Astrocyte (in vitro differentiated cells and primary cell): ENCODE measurements at regions not wholly inside any gene's neighbourhood (a gene's known extent, or its start where the extent isn't known, plus 50 kb on each side); places are given as distances from the start of the nearest gene placed in this dataset.

ENCODE experiments used
- DNase-seq: peaks from one replicate; pipeline ENCODE4 v3.0.0-alpha.2; 2010; ENCODE audit warnings: low read depth
- FAIRE-seq: peaks from 2 replicates; lab custom pipeline; 2011; peaks lifted over from hg19 to GRCh38; lab: Jason Lieb, UNC
- H2AFZ ChIP-seq: 2 replicates; pipeline ENCODE4 v1.6.0; 2012; ENCODE audit warnings: low read depth, low read length, inconsistent platforms
- H3K27ac ChIP-seq: 2 replicates; pipeline ENCODE4 v1.5.1; 2011; ENCODE audit warnings: low read depth, low read length, inconsistent platforms
- H3K27me3 ChIP-seq: 2 replicates; pipeline ENCODE4 v1.6.0; 2011; ENCODE audit warnings: low read length, inconsistent platforms; ENCODE audit not compliant: insufficient read depth
- H3K36me3 ChIP-seq: 2 replicates; pipeline ENCODE4 v1.5.1; 2011; ENCODE audit warnings: low read length, inconsistent platforms; ENCODE audit not compliant: insufficient read depth
- H3K4me1 ChIP-seq: 2 replicates; pipeline ENCODE4 v1.5.1; 2011; ENCODE audit warnings: low read length, inconsistent platforms; ENCODE audit not compliant: insufficient read depth
- H3K4me2 ChIP-seq: 2 replicates; pipeline ENCODE4 v1.6.0; 2012; ENCODE audit warnings: low read length, inconsistent platforms
- H3K4me3 ChIP-seq: 2 replicates; pipeline ENCODE4 v1.5.1; 2011; ENCODE audit warnings: low read depth, mild to moderate bottlenecking, low read length, inconsistent platforms; ENCODE audit not compliant: insufficient read depth
- H3K79me2 ChIP-seq: 2 replicates; pipeline ENCODE4 v1.6.0; 2012; ENCODE audit warnings: mild to moderate bottlenecking, low read length, inconsistent platforms; ENCODE audit not compliant: insufficient read depth
- H3K9ac ChIP-seq: 2 replicates; pipeline ENCODE4 v1.6.0; 2012; ENCODE audit warnings: mild to moderate bottlenecking, low read length, inconsistent platforms
- H3K9me3 ChIP-seq: 2 replicates; pipeline ENCODE4 v1.5.1; 2012; ENCODE audit warnings: low read depth, mild to moderate bottlenecking, low read length, inconsistent platforms; ENCODE audit not compliant: insufficient read depth
- H4K20me1 ChIP-seq: 2 replicates; pipeline ENCODE4 v1.6.0; 2012; ENCODE audit warnings: low read length, inconsistent platforms; ENCODE audit not compliant: insufficient read depth
- H3K27ac Mint-ChIP-seq: one replicate; pipeline ENCODE4 v1.8.0; 2021; ENCODE audit warnings: mild to moderate bottlenecking, mixed read lengths; ENCODE audit not compliant: unreplicated experiment
- H3K27me3 Mint-ChIP-seq: one replicate; pipeline ENCODE4 v1.8.0; 2021; ENCODE audit warnings: low read depth, mixed read lengths; ENCODE audit not compliant: unreplicated experiment
- H3K36me3 Mint-ChIP-seq: one replicate; pipeline ENCODE4 v1.8.0; 2021; ENCODE audit warnings: low read depth, mixed read lengths; ENCODE audit not compliant: unreplicated experiment
- H3K4me1 Mint-ChIP-seq: one replicate; pipeline ENCODE4 v1.8.0; 2021; ENCODE audit warnings: low read depth, mixed read lengths; ENCODE audit not compliant: unreplicated experiment
- H3K4me3 Mint-ChIP-seq: one replicate; pipeline ENCODE4 v1.8.0; 2021; ENCODE audit warnings: mild to moderate bottlenecking, moderate library complexity, mixed read lengths; ENCODE audit not compliant: unreplicated experiment
- H3K9me3 Mint-ChIP-seq: one replicate; pipeline ENCODE4 v1.8.0; 2021; ENCODE audit warnings: mild to moderate bottlenecking, mixed read lengths; ENCODE audit not compliant: unreplicated experiment
- CTCF ChIP-seq: IDR thresholded peaks from 2 replicates; pipeline ENCODE4 v1.5.1; 2011; ENCODE audit warnings: low read depth, mild to moderate bottlenecking, inconsistent platforms, low read length, moderate library complexity; ENCODE audit not compliant: insufficient read depth
- EZH2 ChIP-seq: IDR thresholded peaks from 2 replicates; pipeline ENCODE4 v1.6.1; 2012; ENCODE audit warnings: mild to moderate bottlenecking, low read length, inconsistent platforms; ENCODE audit not compliant: insufficient read depth

- FAIRE-seq, result no peak
- H3K4me1 Mint-ChIP-seq, result peaks cover 4% of the 10 kb centered on the region
These were observed 80.2 kb upstream of the NTM start for GRCh38 chr11:131290185-131290584.

GRCh38 chr11:131295986-131296385, 74.4 kb upstream of the NTM start:
- Mint-ChIP-seq H3K4me3 (no peak overlapping the region), H3K9me3 (no peaks in the 10 kb centered on the region), H3K27me3 (peaks cover 42% of the 10 kb centered on the region), H3K36me3 (peaks cover 2% of the 10 kb centered on the region), H3K4me1 (peaks cover 14% of the 10 kb centered on the region), H3K27ac (no peak overlapping the region)
- peaks cover 28% of the 10 kb centered on the region for H3K27me3 ChIP-seq
- H3K79me2 ChIP-seq, result no peaks in the 10 kb centered on the region
- no peaks in the 10 kb centered on the region for H4K20me1 ChIP-seq
- no peak for DNase-seq
- no peaks in the 10 kb centered on the region for H3K9me3 ChIP-seq
- no peak for FAIRE-seq
- no peak overlapping the region for H3K4me2 ChIP-seq
- H2AFZ ChIP-seq, result no peak overlapping the region
- H3K27ac ChIP-seq, result no peak overlapping the region
- no peaks in the 10 kb centered on the region for H3K36me3 ChIP-seq
- H3K9ac ChIP-seq, result no peak overlapping the region
- no peak for TF ChIP-seq CTCF
- TF ChIP-seq EZH2, result no peak
- H3K4me3 ChIP-seq, result no peak overlapping the region
- H3K4me1 ChIP-seq, result peaks cover 5% of the 10 kb centered on the region

More at GRCh38 chr11:131290185-131290584, 80.2 kb upstream of the NTM start:
- Mint-ChIP-seq H3K36me3 (no peaks in the 10 kb centered on the region), H3K27me3 (peaks cover 29% of the 10 kb centered on the region), H3K9me3 (no peaks in the 10 kb centered on the region), H3K4me3 (no peak overlapping the region), H3K27ac (no peak overlapping the region)
- no peak overlapping the region for H2AFZ ChIP-seq
- peaks cover 29% of the 10 kb centered on the region for H3K27me3 ChIP-seq
- no peak overlapping the region for H3K27ac ChIP-seq
- no peaks in the 10 kb centered on the region for H3K36me3 ChIP-seq
- H3K9ac ChIP-seq, result no peak overlapping the region
- H3K9me3 ChIP-seq, result no peaks in the 10 kb centered on the region
- H3K4me3 ChIP-seq, result no peak overlapping the region
- no peaks in the 10 kb centered on the region for H3K79me2 ChIP-seq
- no peaks in the 10 kb centered on the region for H3K4me1 ChIP-seq
- H4K20me1 ChIP-seq, result no peaks in the 10 kb centered on the region
- H3K4me2 ChIP-seq, result no peak overlapping the region
- no peak for TF ChIP-seq EZH2
- no peak for TF ChIP-seq CTCF
- no peak for DNase-seq

- peaks cover 30% of the 10 kb centered on the region for H3K27me3 Mint-ChIP-seq
- TF ChIP-seq CTCF, result no peak
- no peak for TF ChIP-seq EZH2
- H3K27ac ChIP-seq, result no peak overlapping the region
- H3K36me3 Mint-ChIP-seq, result peaks cover 2% of the 10 kb centered on the region
- H2AFZ ChIP-seq, result no peak overlapping the region
- H3K9me3 Mint-ChIP-seq, result peaks cover under 1% of the 10 kb centered on the region
- no peak overlapping the region for H3K4me2 ChIP-seq
- no peaks in the 10 kb centered on the region for H4K20me1 ChIP-seq
- FAIRE-seq (no peak), DNase-seq (no peak)
- no peak overlapping the region for H3K4me3 Mint-ChIP-seq
- H3K4me1 Mint-ChIP-seq, result peaks cover 28% of the 10 kb centered on the region
- H3K9me3 ChIP-seq, result no peaks in the 10 kb centered on the region
- no peaks in the 10 kb centered on the region for H3K79me2 ChIP-seq
- H3K36me3 ChIP-seq, result no peaks in the 10 kb centered on the region
- no peak overlapping the region for H3K9ac ChIP-seq
- H3K4me1 ChIP-seq, result peaks cover 11% of the 10 kb centered on the region
- H3K27ac Mint-ChIP-seq, result no peak overlapping the region
- peaks cover 14% of the 10 kb centered on the region for H3K27me3 ChIP-seq
- no peak overlapping the region for H3K4me3 ChIP-seq
These were observed 73.0 kb upstream of the NTM start for GRCh38 chr11:131297441-131297840.
